Endodermal cell (in vitro differentiated cells): ENCODE measurements at regions not wholly inside any gene's neighbourhood (a gene's known extent, or its start where the extent isn't known, plus 50 kb on each side); places are given as distances from the start of the nearest gene placed in this dataset.

Experiments
- DNase-seq: peaks from one replicate; pipeline ENCODE4 v3.0.0-alpha.2; 2017
- H3K27ac ChIP-seq: 2 replicates; pipeline ENCODE4 v1.5.1; 2013; ENCODE audit warnings: mild to moderate bottlenecking, low read depth, low read length, moderate library complexity
- H3K27me3 ChIP-seq: 2 replicates; pipeline ENCODE4 v1.6.1; 2013; ENCODE audit warnings: mild to moderate bottlenecking, low read length, moderate library complexity; ENCODE audit not compliant: insufficient read depth, control insufficient read depth, poor library complexity, severe bottlenecking
- H3K36me3 ChIP-seq: 2 replicates; pipeline ENCODE4 v1.7.0; 2013; ENCODE audit warnings: mild to moderate bottlenecking, low read length, moderate library complexity; ENCODE audit not compliant: control insufficient read depth, insufficient read depth
- H3K4me1 ChIP-seq: one replicate; pipeline ENCODE4 v1.7.0; 2013; ENCODE audit warnings: low read length; ENCODE audit not compliant: control insufficient read depth, insufficient read depth
- H3K4me3 ChIP-seq: 2 replicates; pipeline ENCODE4 v1.5.1; 2013; ENCODE audit warnings: mild to moderate bottlenecking, low read length, moderate library complexity
- H3K9ac ChIP-seq: 2 replicates; pipeline ENCODE4 v1.6.1; 2013; ENCODE audit warnings: mild to moderate bottlenecking, low read length, moderate library complexity; ENCODE audit not compliant: poor library complexity, severe bottlenecking; ENCODE audit errors: extremely low read depth
- H3K9me3 ChIP-seq: 2 replicates; pipeline ENCODE4 v1.6.1; 2013; ENCODE audit warnings: mild to moderate bottlenecking, low read length, moderate library complexity; ENCODE audit not compliant: control insufficient read depth
- H3K27ac Mint-ChIP-seq: 2 replicates; pipeline ENCODE4 v1.8.0; 2020; ENCODE audit warnings: mixed read lengths
- H3K27me3 Mint-ChIP-seq: 2 replicates; pipeline ENCODE4 v1.8.0; 2021; ENCODE audit warnings: mild to moderate bottlenecking, mixed read lengths; ENCODE audit not compliant: insufficient read depth
- H3K36me3 Mint-ChIP-seq: 2 replicates; pipeline ENCODE4 v1.8.0; 2020; ENCODE audit warnings: low read depth, mixed read lengths
- H3K4me1 Mint-ChIP-seq: 2 replicates; pipeline ENCODE4 v1.8.0; 2020; ENCODE audit warnings: mixed read lengths
- H3K4me3 Mint-ChIP-seq: 2 replicates; pipeline ENCODE4 v1.8.0; 2020; ENCODE audit warnings: mild to moderate bottlenecking, moderate library complexity, mixed read lengths
- H3K9me3 Mint-ChIP-seq: 2 replicates; pipeline ENCODE4 v1.8.0; 2020; ENCODE audit warnings: mild to moderate bottlenecking, mixed read lengths
- WGBS, 2 experiments: methylation state at CpG; one replicate each; pipeline versions ENCODE4 v1.1.5 to v1.1.7; 2013; ENCODE audit warnings: missing lambda C conversion rate in 2 of 2, mixed read lengths in 1 of 2; ENCODE audit not compliant: insufficient coverage in 1 of 2, insufficient read length in 1 of 2; 5-methylcytosine and 5-hydroxymethylcytosine counted together
- TF ChIP-seq, protein P1 (sequence below): fragments of 200-600 bp; sonication (generic); conservative IDR thresholded peaks from 2 replicates; pipeline ENCODE4 v1.5.0; 2021; ENCODE audit warnings: antibody characterized with exemption, mild to moderate bottlenecking

DNA sequence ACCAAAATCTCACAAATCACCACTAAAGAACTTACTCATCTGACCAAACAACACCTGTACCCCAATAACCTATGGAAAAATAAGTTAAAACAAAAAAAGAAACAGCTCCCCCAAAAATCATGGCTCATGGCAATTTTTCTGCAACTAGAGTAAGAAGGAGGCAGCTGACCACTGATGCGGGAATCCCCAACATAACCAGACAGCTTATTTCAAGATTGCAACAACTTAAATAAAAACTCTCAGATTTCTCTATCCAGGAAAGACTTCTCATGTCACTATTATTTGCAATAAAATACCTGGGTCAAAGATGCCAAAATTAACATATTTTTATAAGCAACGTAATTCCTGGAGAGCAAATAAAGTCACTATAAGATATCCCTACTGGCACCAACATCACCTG, 128.1 kb upstream of the LY86 start:
- H3K9me3 ChIP-seq: peaks cover 5% of the 10 kb centered on the region
- peaks cover 7% of the 10 kb centered on the region for H3K9me3 Mint-ChIP-seq
- H3K27me3 Mint-ChIP-seq: peaks cover 3% of the 10 kb centered on the region
- DNase-seq: no peak
- H3K4me1 Mint-ChIP-seq: no peaks in the 10 kb centered on the region
- H3K36me3 Mint-ChIP-seq: no peaks in the 10 kb centered on the region
- no peak overlapping the region for H3K4me3 Mint-ChIP-seq
- H3K27ac ChIP-seq: no peak overlapping the region
- WGBS, 2 experiments: 95% methylated on average over 2 of the region's 2 CpGs; no CpG with 5 or more reads in 1 of the 2 experiments
- no peak overlapping the region for H3K9ac ChIP-seq
- no peaks in the 10 kb centered on the region for H3K4me1 ChIP-seq
- H3K27me3 ChIP-seq: no peaks in the 10 kb centered on the region
- TF ChIP-seq, protein P1, sequence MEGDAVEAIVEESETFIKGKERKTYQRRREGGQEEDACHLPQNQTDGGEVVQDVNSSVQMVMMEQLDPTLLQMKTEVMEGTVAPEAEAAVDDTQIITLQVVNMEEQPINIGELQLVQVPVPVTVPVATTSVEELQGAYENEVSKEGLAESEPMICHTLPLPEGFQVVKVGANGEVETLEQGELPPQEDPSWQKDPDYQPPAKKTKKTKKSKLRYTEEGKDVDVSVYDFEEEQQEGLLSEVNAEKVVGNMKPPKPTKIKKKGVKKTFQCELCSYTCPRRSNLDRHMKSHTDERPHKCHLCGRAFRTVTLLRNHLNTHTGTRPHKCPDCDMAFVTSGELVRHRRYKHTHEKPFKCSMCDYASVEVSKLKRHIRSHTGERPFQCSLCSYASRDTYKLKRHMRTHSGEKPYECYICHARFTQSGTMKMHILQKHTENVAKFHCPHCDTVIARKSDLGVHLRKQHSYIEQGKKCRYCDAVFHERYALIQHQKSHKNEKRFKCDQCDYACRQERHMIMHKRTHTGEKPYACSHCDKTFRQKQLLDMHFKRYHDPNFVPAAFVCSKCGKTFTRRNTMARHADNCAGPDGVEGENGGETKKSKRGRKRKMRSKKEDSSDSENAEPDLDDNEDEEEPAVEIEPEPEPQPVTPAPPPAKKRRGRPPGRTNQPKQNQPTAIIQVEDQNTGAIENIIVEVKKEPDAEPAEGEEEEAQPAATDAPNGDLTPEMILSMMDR: no peak
- H3K36me3 ChIP-seq: no peaks in the 10 kb centered on the region
- no peak overlapping the region for H3K4me3 ChIP-seq
- H3K27ac Mint-ChIP-seq: no peak overlapping the region

DNA sequence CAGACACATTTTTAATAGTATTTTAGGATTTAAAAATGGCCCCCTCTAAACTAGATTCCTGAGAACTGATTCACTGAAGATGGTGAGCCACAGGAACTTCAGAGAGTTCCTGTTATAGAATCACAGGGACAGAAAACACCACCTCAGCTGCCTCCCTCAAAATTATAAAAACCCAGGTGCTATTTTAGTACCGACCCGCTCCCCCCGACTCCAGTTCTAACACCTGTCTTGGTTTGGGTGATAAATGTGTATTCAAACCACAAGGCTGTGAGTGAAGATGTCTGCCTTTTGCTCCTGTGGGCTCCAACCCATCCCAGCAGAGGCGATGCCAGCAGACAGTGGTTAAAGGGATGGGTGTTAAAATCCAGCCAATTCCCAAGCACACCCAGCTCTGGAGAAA, 127.4 kb upstream of the LY86 start:
- 96 to 100% methylated on average over 1 to 4 of the region's 4 CpGs for WGBS, 2 experiments

DNA sequence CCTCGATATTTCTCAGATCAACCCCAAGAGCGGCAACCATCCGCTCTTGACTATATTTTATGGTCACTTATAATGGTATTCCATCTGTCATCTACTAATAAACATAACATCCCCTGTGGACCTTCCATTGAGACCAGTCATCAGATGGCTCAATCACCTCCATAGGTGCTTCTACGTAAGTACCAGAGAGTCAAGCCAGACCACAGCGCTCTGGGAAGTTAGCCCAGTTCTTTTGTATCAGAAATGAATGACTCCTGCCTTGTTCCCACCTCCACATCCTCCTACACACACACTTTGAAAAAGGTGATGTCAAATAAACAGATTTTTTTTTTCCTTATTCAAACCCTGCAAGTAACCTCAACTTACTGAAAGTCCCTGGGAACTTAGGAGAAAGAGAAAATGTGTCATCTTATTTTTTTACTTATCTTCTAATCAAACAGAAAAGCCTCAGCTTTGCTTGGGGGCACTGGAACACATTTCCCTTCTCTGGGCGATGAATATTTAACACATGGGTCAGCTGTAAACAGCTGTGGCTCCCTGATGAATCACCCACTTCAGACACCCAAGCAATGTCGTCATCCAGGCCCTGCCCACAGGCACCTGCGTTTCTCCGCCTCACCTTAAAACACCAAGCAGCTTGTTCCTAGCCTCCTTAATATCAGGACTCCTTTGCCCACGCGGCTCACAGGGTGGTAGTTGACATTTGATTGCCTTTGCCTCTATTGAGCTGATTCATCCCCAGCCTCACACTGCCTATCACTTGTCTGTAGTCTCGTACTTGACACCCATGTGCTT, 121.4 kb upstream of the LY86 start:
- peaks cover 10% of the 10 kb centered on the region for H3K9me3 Mint-ChIP-seq
- H3K27ac Mint-ChIP-seq: no peak overlapping the region

More for the DNA sequence above, 127.4 kb upstream of the LY86 start:
- Mint-ChIP-seq H3K36me3 (no peaks in the 10 kb centered on the region), H3K9me3 (peaks cover 7% of the 10 kb centered on the region), H3K4me3 (no peak overlapping the region), H3K27ac (no peak overlapping the region), H3K4me1 (no peaks in the 10 kb centered on the region), H3K27me3 (peaks cover 3% of the 10 kb centered on the region)
- DNase-seq: no peak
- no peak overlapping the region for H3K27ac ChIP-seq
- H3K4me1 ChIP-seq: no peaks in the 10 kb centered on the region
- TF ChIP-seq, protein P1: no peak
- peaks cover 5% of the 10 kb centered on the region for H3K9me3 ChIP-seq
- H3K9ac ChIP-seq: no peak overlapping the region
- no peaks in the 10 kb centered on the region for H3K27me3 ChIP-seq
- H3K36me3 ChIP-seq: no peaks in the 10 kb centered on the region
- H3K4me3 ChIP-seq: no peak overlapping the region

More for the DNA sequence above, 121.4 kb upstream of the LY86 start:
- Mint-ChIP-seq H3K36me3 (no peaks in the 10 kb centered on the region), H3K4me3 (no peak overlapping the region), H3K4me1 (no peaks in the 10 kb centered on the region), H3K27me3 (peaks cover 2% of the 10 kb centered on the region)
- no peaks in the 10 kb centered on the region for H3K27me3 ChIP-seq
- TF ChIP-seq, protein P1: no peak
- H3K9me3 ChIP-seq: no peaks in the 10 kb centered on the region
- H3K36me3 ChIP-seq: no peaks in the 10 kb centered on the region
- DNase-seq: no peak
- no peaks in the 10 kb centered on the region for H3K4me1 ChIP-seq
- no peak overlapping the region for H3K4me3 ChIP-seq
- no peak overlapping the region for H3K9ac ChIP-seq
- H3K27ac ChIP-seq: no peak overlapping the region
- 82 to 85% methylated on average over 8 to 12 of the region's 12 CpGs for WGBS, 2 experiments
